Epithelial cell of esophagus (primary cell): ENCODE measurements at regions not wholly inside any gene's neighbourhood (a gene's known extent, or its start where the extent isn't known, plus 50 kb on each side); places are given as distances from the start of the nearest gene placed in this dataset.

ENCODE experiments used
- DNase-seq: peaks from one replicate; pipeline ENCODE4 v3.0.0; 2010; ENCODE audit warnings: low read depth
- H3K4me3 ChIP-seq: 2 replicates; pipeline ENCODE4 v1.5.1; 2011; ENCODE audit warnings: mild to moderate bottlenecking, low read length, control low read depth
- CTCF ChIP-seq: IDR thresholded peaks from 2 replicates; pipeline ENCODE4 v1.5.1; 2011; ENCODE audit warnings: low read depth, mild to moderate bottlenecking, low read length, control low read depth, inconsistent platforms; ENCODE audit not compliant: insufficient read depth; ENCODE audit errors: missing control alignments

GRCh38 chr18:66838340-66838987 lies 234.6 kb upstream of the CDH19 start:
- no peak for TF ChIP-seq CTCF
- H3K4me3 ChIP-seq = peak overlapping the region; percentile 17
- peak; percentile 96 for DNase-seq

DNA sequence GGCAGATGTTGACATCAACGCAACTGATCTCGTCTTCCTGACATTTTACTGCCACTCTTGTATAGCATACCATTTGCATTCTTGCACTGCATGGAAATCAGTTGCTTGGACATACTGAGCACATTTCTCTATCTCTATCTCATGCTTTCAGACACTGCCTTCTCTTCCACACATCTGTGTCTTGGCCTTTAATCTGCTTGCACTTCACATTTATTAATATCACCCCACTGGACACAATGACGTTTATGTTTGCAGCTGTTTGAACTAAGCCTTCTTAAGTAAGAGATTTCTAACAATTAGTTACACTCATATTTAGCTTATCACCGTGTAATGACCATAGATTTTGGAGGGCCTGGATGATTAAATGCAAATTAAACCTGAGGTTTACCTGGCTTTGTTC lies 229.8 kb upstream of the CDH19 start:
- no peak for DNase-seq
- no peak for TF ChIP-seq CTCF
- no peak overlapping the region for H3K4me3 ChIP-seq

DNA sequence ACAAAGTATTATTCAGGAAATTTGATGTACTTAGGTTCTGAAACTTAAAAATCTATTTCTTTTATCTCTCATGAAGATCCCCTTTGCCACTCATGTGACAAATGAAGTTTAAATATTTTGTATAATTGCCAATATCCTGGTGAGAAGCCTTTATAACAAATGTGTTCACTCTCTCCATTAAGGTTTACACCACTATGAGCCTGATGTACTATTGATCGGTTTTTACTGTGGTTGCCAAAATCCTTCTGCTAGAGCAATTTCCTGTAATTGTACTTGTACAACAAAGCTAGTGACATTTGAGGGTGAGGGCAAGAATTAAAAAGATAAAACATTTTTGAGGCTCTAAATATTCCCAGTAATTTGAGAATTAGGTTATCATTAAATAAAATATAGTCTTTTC lies 222.3 kb upstream of the CDH19 start:
- no peak for DNase-seq
- H3K4me3 ChIP-seq = no peak overlapping the region
- no peak for TF ChIP-seq CTCF

DNA sequence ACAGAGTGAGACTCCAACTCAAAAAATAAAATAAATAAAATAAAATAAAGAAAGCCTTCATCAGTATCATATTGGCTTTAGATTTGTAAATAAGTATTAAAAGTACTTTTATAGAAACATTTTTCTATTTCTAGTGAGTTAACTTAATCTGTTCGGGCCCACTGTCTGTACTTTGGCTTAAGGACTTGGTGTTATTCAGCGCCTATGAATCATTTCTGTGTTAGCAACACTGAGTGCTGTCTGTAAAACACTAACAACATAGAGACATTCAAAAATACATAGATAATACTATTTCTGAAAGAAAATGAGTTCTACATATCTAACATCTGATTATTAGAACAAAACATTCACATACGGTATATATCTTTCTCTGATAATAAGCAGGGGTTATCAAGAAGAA lies 221.5 kb upstream of the CDH19 start:
- no peak for TF ChIP-seq CTCF
- DNase-seq = no peak

GRCh38 chr18:66819235-66819634 lies 215.3 kb upstream of the CDH19 start:
- no peak for DNase-seq
- no peak overlapping the region for H3K4me3 ChIP-seq
- TF ChIP-seq CTCF = peak; percentile 37

More for the DNA sequence above, 221.5 kb upstream of the CDH19 start:
- no peak overlapping the region for H3K4me3 ChIP-seq

GRCh38 chr18:66813138-66813537 lies 209.2 kb upstream of the CDH19 start:
- no peak overlapping the region for H3K4me3 ChIP-seq
- TF ChIP-seq CTCF = no peak
- no peak for DNase-seq

DNA sequence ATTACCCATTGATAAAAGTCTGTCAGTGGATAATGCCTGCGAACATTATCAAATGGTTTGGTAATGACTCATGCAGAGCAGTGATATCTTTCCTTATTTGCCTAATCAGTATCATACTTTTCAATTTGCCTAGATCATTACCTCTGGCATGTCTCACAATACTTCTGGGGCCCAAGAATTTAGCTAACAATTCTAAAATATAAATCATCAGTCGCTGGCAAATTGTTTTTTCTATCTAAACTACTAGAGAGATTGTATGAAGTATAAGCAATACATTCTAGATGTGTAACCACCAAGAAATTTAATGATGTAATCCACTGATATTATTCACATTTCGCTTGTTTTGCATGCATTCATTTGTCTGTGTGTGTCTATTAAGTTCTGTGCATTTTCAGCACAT lies 191.2 kb upstream of the CDH19 start:
- no peak for TF ChIP-seq CTCF

More for the DNA sequence above, 191.2 kb upstream of the CDH19 start:
- DNase-seq = peak; percentile 16
- H3K4me3 ChIP-seq = no peak overlapping the region
